HG02763 (cell line): ENCODE measurements at regions not wholly inside any gene's neighbourhood (a gene's known extent, or its start where the extent isn't known, plus 50 kb on each side); places are given as distances from the start of the nearest gene placed in this dataset.
"Not testable (repeated sequence)": the region's sequence is repeated elsewhere in the genome, so short reads cannot be mapped to it uniquely, and the experiment has no call there.

Experiments
- ATAC-seq: cut with Tn5 transposase; IDR thresholded peaks from one replicate; pipeline ENCODE4 v1.9.1; 2021; ENCODE audit warnings: mild to moderate bottlenecking, moderate library complexity; ENCODE audit not compliant: unreplicated experiment

- no peak for ATAC-seq
Measured at GRCh38 chr5:154593071-154593470, 115.0 kb upstream of the HAND1 start.

DNA sequence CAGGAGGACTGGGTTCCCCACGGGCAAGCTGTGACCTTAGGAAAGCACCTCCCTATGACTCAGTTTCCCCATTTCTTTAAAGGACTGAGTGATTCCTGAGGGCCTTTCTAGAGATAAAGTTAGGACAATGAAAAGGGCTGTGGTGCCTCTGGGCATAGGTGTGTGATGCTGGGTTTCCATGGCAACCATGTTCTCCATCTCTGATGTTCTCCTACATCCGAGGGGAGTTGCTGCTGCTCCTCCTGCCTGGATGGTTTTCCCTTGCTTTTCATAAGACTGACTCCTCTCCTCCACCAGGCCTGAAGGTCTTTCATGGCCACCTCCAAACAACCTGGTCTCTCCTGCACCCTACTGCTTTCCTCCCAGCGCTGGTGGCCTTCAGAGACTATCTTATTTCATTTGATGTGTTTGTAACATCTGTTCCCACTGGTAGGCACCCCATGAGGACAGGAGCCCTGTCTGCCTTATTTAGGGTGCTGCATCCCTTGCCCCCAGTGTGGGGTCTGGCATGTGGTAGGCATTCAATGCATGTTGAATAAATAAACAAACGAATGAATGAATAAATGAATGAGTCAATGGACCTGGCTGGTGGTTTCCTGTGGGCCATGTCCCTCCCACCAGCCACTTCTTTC is 112.2 kb upstream of the HAND1 start:
- ATAC-seq = no peak

GRCh38 chr5:154589511-154589910 is 111.5 kb upstream of the HAND1 start:
- no peak for ATAC-seq

DNA sequence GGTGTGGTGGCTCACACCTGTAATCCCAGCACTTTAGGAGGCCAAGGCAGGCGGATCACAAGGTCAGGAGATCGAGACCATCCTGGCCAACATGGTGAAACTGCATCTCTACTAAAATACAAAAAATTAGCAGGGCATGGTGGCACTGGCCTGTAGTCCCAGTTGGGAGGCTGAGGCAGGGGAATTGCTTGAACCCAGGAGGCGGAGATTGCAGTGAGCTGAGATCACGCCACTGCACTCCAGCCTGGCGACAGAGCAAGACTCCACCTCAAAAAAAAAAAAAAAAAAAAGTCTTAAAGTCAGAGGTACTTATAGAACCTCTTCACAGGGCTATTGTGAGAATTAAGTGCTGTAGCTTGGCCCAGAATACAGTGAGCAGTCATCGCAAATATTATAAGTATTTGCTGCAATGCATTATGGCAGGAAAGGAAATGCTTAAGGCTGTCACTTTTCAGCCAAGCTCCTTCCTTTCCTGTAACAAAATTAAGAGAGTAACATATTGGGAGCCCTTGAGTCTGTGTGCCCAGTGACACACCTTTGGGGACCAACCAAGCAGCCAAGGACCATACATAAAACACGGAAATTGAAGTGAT is 110.9 kb upstream of the HAND1 start:
- not testable (repeated sequence) for ATAC-seq

DNA sequence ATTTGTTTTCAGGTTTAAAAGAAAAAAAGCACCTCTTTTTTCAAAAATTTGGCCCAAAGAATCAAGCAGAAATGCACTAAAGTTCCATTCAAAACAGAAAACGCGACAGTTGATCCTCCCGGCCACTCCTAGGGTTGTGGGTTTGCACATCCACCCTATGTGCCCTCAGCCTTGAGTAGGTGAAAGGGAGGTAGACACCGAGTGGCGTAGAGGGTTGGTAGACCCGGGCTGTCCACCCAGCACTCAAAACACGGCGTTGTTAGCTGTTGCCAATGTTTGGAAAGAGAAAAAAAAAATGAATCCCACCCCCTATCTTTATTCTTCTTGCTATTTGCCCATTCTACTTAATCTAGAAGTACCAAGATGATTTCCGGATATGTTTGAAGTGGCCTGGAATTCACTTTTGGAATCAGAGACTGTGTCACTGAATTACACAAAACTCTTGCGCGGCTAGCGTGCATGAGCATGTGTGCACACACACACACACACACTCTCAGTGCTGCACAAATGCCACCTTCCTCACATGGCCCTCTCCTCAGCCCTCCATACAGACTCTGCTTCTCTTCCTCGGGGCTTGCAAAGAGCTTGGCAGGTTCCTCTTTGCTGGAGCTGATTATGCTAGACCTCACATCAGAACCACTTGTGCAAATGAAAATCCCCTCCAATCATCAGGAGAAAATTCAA is 110.2 kb upstream of the HAND1 start:
- no peak for ATAC-seq

- ATAC-seq = no peak
Measured at GRCh38 chr5:154587123-154588026, 109.3 kb upstream of the HAND1 start.

- no peak for ATAC-seq
Measured at GRCh38 chr5:154583671-154584177, 105.7 kb upstream of the HAND1 start.

GRCh38 chr5:154580422-154580821 is 102.4 kb upstream of the HAND1 start:
- no peak for ATAC-seq

- no peak for ATAC-seq
Measured at GRCh38 chr5:154577416-154577815, 99.4 kb upstream of the HAND1 start.

DNA sequence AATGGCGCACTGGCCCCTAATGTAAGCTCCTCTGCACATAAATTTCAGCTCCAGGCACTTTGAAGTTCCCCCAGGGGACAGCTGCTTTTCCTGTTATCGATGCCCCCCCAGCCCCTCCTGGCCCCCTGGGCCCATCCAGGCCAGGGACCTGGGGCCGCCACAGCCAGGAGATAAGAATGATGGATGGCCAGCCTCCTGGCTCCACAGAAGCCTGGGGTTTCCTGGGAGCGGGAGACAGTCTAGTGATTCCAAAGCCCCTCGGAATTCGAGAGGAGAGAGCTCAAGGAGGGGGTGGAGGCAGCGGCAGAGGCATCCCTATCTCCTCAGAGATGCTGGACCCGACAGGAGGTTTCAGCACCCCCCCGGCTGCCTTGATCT is 98.4 kb upstream of the HAND1 start:
- no peak for ATAC-seq

DNA sequence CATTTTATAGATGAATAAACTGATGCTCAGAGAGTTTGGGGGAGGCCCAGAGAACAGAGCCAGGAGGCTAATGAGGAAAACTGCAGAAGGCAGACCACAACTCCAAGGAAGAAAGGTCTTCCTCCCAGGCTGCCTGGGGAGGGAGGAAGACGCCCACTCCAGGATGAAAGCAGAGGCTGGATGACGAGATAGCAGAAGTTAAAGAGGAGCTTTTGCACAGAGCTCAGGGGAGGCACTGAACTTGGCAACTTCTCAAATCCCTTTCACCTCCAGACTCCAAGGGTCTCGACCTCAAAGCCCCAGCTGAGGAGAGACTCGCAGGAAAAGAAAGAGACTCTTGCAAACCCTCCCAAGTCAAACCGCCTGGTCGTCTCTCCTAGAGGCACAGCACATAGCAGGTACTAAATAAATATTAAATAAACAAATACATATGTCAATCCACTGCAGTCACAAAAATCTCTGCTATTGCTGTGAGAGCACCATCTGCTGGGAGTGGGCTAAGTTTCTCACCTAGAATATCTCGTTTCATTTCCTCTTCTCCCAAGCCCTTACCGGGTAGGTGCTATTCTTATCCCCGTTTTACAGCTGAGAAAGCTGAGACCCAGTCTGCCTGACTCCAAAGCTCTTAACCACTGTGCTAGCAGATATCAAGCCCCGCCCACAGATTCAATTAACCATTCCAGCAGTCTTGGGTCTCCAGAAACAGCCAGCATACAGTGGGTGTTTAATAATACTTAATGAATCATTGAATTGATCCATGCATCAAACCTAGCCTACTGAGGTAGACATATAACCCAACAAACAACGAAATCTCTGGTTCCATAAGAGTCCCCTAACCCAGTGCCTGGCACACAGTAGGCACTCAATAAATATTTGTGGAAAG is 97.8 kb upstream of the HAND1 start:
- ATAC-seq = peak; percentile 88

- no peak for ATAC-seq
Measured at GRCh38 chr5:154573011-154573410, 95.0 kb upstream of the HAND1 start.

DNA sequence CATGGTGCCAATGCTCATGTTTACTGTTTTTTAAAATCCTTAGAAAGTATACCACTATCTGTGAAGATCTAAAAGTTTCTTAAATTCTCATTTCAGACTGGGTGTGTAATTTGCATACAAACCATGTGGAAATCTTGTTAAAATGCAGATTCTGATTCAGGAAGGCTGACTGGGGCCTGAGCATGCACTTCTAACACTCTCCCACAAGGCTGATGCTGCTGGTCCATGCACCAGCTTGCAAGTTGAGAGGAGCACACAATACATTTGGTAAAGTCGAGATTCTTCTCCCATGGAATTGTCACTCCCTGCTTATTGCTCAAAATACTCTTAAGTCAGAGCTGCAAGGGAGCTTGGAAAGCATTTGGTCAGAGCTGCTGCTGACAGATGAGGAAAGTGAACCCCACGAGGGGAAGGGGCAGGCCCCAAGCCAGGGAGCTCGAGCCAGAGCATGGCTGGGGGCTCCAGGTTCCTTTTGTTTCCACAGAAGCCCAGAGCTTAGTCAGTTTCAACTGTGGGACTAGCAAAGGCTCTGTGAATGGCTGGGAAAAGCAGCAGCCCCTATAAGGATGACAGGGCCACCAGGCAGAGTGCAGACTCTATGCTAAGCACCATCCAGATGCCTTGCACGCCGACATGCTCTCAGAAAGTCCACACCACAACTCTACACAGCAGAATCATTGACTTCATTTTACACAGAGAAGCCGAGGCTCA is 93.5 kb upstream of the HAND1 start:
- ATAC-seq = no peak

- no peak for ATAC-seq
Measured at GRCh38 chr5:154570572-154571324, 92.7 kb upstream of the HAND1 start.

DNA sequence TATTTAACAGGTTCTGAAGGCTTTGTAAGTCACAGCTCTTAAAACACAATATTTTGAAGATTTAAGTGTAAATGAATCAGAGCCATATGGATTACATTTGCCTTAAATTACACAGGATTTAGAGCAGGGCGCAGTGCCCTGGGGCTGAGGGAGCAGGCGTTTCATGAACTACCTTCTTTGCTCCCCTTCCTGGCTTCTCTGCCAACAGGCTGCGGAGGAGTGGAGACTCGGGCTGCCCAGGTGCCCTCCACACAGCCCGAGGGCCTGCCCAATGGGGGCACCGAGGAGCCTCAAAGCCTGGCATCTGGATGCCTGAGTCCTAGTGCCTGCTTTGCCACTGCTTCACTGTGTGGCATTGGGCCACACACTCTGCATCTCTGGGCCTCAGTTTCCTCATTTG is 90.6 kb upstream of the HAND1 start:
- ATAC-seq = no peak

DNA sequence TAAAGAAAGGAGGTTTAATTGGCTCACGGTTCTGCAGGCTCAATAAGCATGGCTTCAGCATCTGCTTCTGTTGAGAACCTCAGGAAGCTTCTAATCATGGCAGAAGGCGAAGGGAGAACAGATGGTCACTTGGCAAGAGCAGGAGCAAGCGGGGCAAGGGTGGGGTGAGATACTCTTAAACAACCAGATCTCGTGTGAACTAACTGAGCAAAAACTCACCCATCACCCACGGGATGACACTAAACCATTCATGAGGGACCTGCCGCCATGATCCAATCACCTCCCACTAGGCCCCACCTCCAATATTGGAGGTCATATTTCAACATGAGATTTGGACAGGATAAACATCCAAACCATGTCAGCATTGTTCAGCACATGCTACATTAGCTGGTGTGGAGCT is 89.1 kb upstream of the HAND1 start:
- ATAC-seq = no peak

- ATAC-seq = no peak
Measured at GRCh38 chr5:154566146-154566680, 88.2 kb upstream of the HAND1 start.

GRCh38 chr5:154565123-154565522 is 87.1 kb upstream of the HAND1 start:
- ATAC-seq = no peak
